ENCODE measurements at regions not wholly inside any gene's neighbourhood (a gene's known extent, or its start where the extent isn't known, plus 50 kb on each side); places are given as distances from the start of the nearest gene placed in this dataset.
"Not testable (repeated sequence)": the region's sequence is repeated elsewhere in the genome, so short reads cannot be mapped to it uniquely, and the experiment has no call there.

DNA sequence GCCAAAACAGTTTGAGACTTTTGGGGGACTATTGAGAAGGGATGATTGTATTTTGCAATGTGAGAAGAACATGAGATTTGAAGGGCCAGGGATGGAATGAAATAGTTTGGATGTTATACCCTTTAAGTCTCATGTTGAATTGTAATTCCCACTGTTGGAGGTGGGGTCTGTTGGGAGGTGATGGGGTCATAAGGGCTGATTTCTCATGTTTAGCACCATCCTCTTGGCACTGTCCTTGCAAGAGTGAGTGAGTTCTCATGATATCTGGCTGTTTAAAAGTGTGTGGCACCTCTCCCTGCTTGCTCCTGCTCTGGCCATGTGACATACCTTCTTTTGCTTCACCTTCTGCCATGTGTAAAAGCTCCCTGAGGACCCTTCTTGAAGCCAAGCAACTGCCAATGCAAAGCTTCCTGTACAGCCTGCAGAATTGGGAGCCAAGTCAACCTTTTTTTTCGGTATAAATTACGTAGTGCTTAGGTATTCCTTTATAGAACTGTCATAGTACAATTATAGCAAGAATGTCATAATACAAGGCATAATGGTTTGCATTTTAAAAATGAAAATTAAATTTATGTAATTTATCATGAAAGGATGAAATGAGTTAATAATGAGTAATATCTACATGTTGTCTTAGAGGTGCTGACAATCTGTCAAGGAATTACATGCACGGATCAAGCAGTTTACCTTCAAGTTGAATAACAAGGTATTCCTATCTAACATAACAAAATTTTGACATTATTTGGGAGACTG, 1511.9 kb upstream of the TPTE start:
- TF ChIP-seq CTCF (IDR thresholded peaks at IDR 0.05); EZH2 (IDR thresholded peaks at IDR 0.05; ENCODE audit: borderline replicate concordance, insufficient read depth, low read depth, low read length, poor library complexity, severe bottlenecking): not testable (repeated sequence)
